GM12878 (cell line): ENCODE measurements at regions not wholly inside any gene's neighbourhood (a gene's known extent, or its start where the extent isn't known, plus 50 kb on each side); places are given as distances from the start of the nearest gene placed in this dataset.

ENCODE experiments used
- ATAC-seq: fragments of 200-7000 bp; cut with Tn5 transposase; 3 replicates; pipeline ENCODE4 v1.9.1; 2020; ENCODE audit warnings: mild to moderate bottlenecking, moderate library complexity
- BruUV-seq: library from RNA; stranded (reverse); fragments of 400-500 nt; replicated peaks from 2 replicates; lab custom pipeline; 2021; lab: Mats Ljungman, UMichigan
- CTCF ChIA-PET: fragments of 300-600 bp; sonication (Branson Sonifier 250); formaldehyde crosslinking; extraction: SDS; loops from one replicate; lab custom pipeline; 2021; ENCODE audit warnings: inconsistent platforms; lab: Yijun Ruan, JAX
- POLR2A ChIA-PET: fragments of 350-600 bp; formaldehyde crosslinking; extraction: SDS; loops from one replicate; lab custom pipeline; 2021; ENCODE audit warnings: inconsistent platforms; lab: Charles Lee
- RAD21 ChIA-PET: fragments of 300-600 bp; sonication (Branson Sonifier 250); formaldehyde crosslinking; loops from one replicate; lab custom pipeline; 2023; ENCODE audit warnings: antibody characterized with exemption; ENCODE audit not compliant: unreplicated experiment; lab: Charles Lee
- SMC1A ChIA-PET: fragments of 300-600 bp; sonication (Branson Sonifier 250); formaldehyde crosslinking; loops from one replicate; lab custom pipeline; 2023; ENCODE audit not compliant: unreplicated experiment, uncharacterized antibody; lab: Charles Lee
- DNase-seq: peaks from one replicate; pipeline ENCODE4 v3.0.0-alpha.2; 2011; ENCODE audit warnings: low read depth, low spot score
- FAIRE-seq: peaks from 3 replicates; lab custom pipeline; 2011; peaks lifted over from hg19 to GRCh38; lab: Jason Lieb, UNC
- H2AFZ ChIP-seq: 2 replicates; pipeline ENCODE4 v1.6.0; 2011; ENCODE audit warnings: low read depth, low read length, control low read depth; ENCODE audit not compliant: control insufficient read depth
- H3K27ac ChIP-seq: 2 replicates; pipeline ENCODE4 v1.5.1; 2011; ENCODE audit warnings: control low read depth; ENCODE audit not compliant: control insufficient read depth, insufficient read depth
- H3K27me3 ChIP-seq, 2 experiments: replicated peaks in 1 of 2; 2 replicates each; pipeline versions ENCODE4 v1.6.0 to v1.6.1; 2011; ENCODE audit warnings: low read length in 1 of 2; ENCODE audit not compliant: control insufficient read depth in 2 of 2, insufficient read depth in 2 of 2
- H3K36me3 ChIP-seq, 2 experiments: 2 replicates each; pipeline ENCODE4 v1.5.1; 2011; ENCODE audit warnings: low read length in 1 of 2; ENCODE audit not compliant: control insufficient read depth in 2 of 2, insufficient read depth in 2 of 2
- H3K4me1 ChIP-seq: 2 replicates; pipeline ENCODE4 v1.6.1; 2011; ENCODE audit warnings: mild to moderate bottlenecking, low read length, moderate library complexity, mixed read lengths; ENCODE audit not compliant: control insufficient read depth, insufficient read depth
- H3K4me2 ChIP-seq: 2 replicates; pipeline ENCODE4 v1.6.0; 2011; ENCODE audit warnings: control low read depth; ENCODE audit not compliant: control insufficient read depth, insufficient read depth
- H3K4me3 ChIP-seq: fragments of 200-600 bp; sonication (generic); 2 replicates; pipeline ENCODE4 v1.5.1; 2016
- H3K79me2 ChIP-seq: 2 replicates; pipeline ENCODE4 v1.6.0; 2011; ENCODE audit warnings: low read length; ENCODE audit not compliant: control insufficient read depth, insufficient read depth
- H3K9ac ChIP-seq: 2 replicates; pipeline ENCODE4 v1.8.0; 2011; ENCODE audit warnings: low read length, control low read depth, mixed read lengths; ENCODE audit not compliant: control insufficient read depth, insufficient read depth
- H3K9me3 ChIP-seq: replicated peaks from 3 replicates; pipeline ENCODE4 v1.5.1; 2011; ENCODE audit warnings: mild to moderate bottlenecking, low read length; ENCODE audit not compliant: control insufficient read depth, insufficient read depth
- H4K20me1 ChIP-seq: 2 replicates; pipeline ENCODE4 v1.6.0; 2011; ENCODE audit not compliant: control insufficient read depth, insufficient read depth
- ASH2L ChIP-seq: fragments of 300-600, 200-600 bp; sonication (generic); IDR thresholded peaks from 2 replicates; pipeline ENCODE4 v1.6.1; 2017; ENCODE audit warnings: low read depth, mild to moderate bottlenecking, borderline replicate concordance
- BHLHE40 ChIP-seq, 2 experiments: fragments of 450-650 bp in 1 of 2; IDR thresholded peaks; 2 replicates each; pipeline ENCODE4 v1.6.1; 2011 to 2017; ENCODE audit warnings: low read depth in 2 of 2, borderline replicate concordance in 1 of 2, improper control_type of control experiment in 1 of 2, low read length in 1 of 2, mild to moderate bottlenecking in 1 of 2
- CREM ChIP-seq: IDR thresholded peaks from 2 replicates; pipeline ENCODE4 v1.6.1; 2014; ENCODE audit warnings: antibody characterized with exemption, low read depth
- IKZF2 ChIP-seq, 2 experiments: fragments of 450-650 bp; IDR thresholded peaks; 2 replicates each; pipeline ENCODE4 v1.6.1; 2017; ENCODE audit warnings: mild to moderate bottlenecking in 2 of 2, moderate library complexity in 2 of 2
- MAX ChIP-seq: IDR thresholded peaks from 2 replicates; pipeline ENCODE4 v1.6.1; 2012; ENCODE audit warnings: low read depth, low read length, improper control_type of control experiment
- TAF1 ChIP-seq: IDR thresholded peaks from 2 replicates; pipeline ENCODE4 v1.6.1; 2011; ENCODE audit warnings: mild to moderate bottlenecking, low read depth, low read length, borderline replicate concordance
- TCF3 ChIP-seq: IDR thresholded peaks from 2 replicates; pipeline ENCODE4 v1.6.1; 2012; ENCODE audit warnings: low read depth, mild to moderate bottlenecking, low read length, borderline replicate concordance; ENCODE audit not compliant: insufficient read depth
- ZBTB33 ChIP-seq: fragments of 450-650 bp; IDR thresholded peaks from 2 replicates; pipeline ENCODE4 v1.6.1; 2017; ENCODE audit warnings: mild to moderate bottlenecking
- ZNF384 ChIP-seq: IDR thresholded peaks from 2 replicates; pipeline ENCODE4 v1.6.1; 2012; ENCODE audit warnings: low read depth, mild to moderate bottlenecking, low read length, improper control_type of control experiment, borderline replicate concordance
- ZNF687 ChIP-seq: fragments of 450-650 bp; IDR thresholded peaks from 2 replicates; pipeline ENCODE4 v1.6.1; 2017; ENCODE audit warnings: mild to moderate bottlenecking, moderate library complexity
- WGBS: methylation state at CpG from one replicate; pipeline ENCODE4 v1.1.6; 2016; ENCODE audit warnings: low lambda C conversion rate; ENCODE audit not compliant: insufficient replicate concordance, insufficient coverage; ENCODE audit errors: missing lambda C conversion rate; 5-methylcytosine and 5-hydroxymethylcytosine counted together
- in situ Hi-C: fragments of 300-500 bp; cut with MboI; formaldehyde crosslinking; loops from 9 replicates; pipeline ENCODE4 v1.14.3; 2018; ENCODE audit warnings: mixed read lengths
- intact Hi-C: fragments of 100-400 bp; cut with micrococcal nuclease; formaldehyde crosslinking; loops from one replicate; pipeline ENCODE4 v1.14.2; 2022; ENCODE audit not compliant: unreplicated experiment
- TF ChIP-seq, protein P1 (sequence below): fragments of 450-650 bp; IDR thresholded peaks from 2 replicates; pipeline ENCODE4 v1.6.1; 2014; ENCODE audit warnings: mild to moderate bottlenecking

GRCh38 chr5:27472000-27472763 lies 433.8 kb upstream of the CDH9 start (continued):
- TF ChIP-seq ZNF687 (no peak), TAF1 (no peak), MAX (no peak)

DNA sequence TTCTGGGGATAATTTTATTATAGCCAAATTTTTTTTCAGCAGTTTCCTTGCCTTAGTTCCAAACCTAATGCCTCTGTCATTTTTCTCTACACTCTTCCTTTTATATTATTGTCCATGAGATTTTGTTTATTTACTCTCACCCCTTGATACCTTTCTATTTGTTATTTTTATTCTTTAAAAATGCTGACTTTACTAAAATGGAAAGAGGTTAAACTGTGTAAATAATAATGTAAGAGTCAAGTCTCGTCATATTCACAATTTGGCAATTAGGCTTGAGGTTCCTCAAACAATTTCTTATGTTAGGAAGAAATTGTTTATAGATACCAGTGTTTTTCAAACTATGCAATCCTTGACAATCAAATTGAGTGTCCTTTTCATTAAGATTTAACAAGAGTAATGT lies 428.6 kb upstream of the CDH9 start:
- Histone ChIP-seq H3K36me3 (no peaks in the 10 kb centered on the region), H3K4me2 (no peak overlapping the region), H4K20me1 (no peaks in the 10 kb centered on the region), H2AFZ (no peak overlapping the region), H3K27me3 (no peaks in the 10 kb centered on the region), H3K9me3 (no peaks in the 10 kb centered on the region; the same call in 1 of the 3 replicates), H3K79me2 (no peaks in the 10 kb centered on the region), H3K27ac (no peak overlapping the region), H3K4me1 (no peaks in the 10 kb centered on the region), H3K4me3 (no peak overlapping the region), H3K9ac (no peak overlapping the region)
- FAIRE-seq (no peak), DNase-seq (no peak), ATAC-seq (no peak)
- POLR2A ChIA-PET = no interaction called here
- SMC1A ChIA-PET = no interaction called here
- 0% methylated on average over 1 of the region's 1 CpG for WGBS
- RAD21 ChIA-PET = no interaction called here
- in situ Hi-C loops (no loop called here), intact Hi-C loops (no loop called here)
- CTCF ChIA-PET = no interaction called here
- BruUV-seq = no TSS peak
- TF ChIP-seq TCF3 = no peak
- TF ChIP-seq ZNF384 = no peak
- TF ChIP-seq, protein P1, sequence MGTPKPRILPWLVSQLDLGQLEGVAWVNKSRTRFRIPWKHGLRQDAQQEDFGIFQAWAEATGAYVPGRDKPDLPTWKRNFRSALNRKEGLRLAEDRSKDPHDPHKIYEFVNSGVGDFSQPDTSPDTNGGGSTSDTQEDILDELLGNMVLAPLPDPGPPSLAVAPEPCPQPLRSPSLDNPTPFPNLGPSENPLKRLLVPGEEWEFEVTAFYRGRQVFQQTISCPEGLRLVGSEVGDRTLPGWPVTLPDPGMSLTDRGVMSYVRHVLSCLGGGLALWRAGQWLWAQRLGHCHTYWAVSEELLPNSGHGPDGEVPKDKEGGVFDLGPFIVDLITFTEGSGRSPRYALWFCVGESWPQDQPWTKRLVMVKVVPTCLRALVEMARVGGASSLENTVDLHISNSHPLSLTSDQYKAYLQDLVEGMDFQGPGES = no peak
- TF ChIP-seq ASH2L = no peak
- no peak for TF ChIP-seq ZBTB33
- no peak for TF ChIP-seq CREM
- no peak for TF ChIP-seq IKZF2 (IDR thresholded peaks at IDR 0.05)
- no peak for TF ChIP-seq BHLHE40 (IDR thresholded peaks at IDR 0.05; ENCODE audit: borderline replicate concordance in 1 of 2, low read depth in 2 of 2, low read length in 1 of 2)
